NCI-H69 (cell line): ENCODE measurements at regions not wholly inside any gene's neighbourhood (a gene's known extent, or its start where the extent isn't known, plus 50 kb on each side); places are given as distances from the start of the nearest gene placed in this dataset.

Experiments used
- DNase-seq: peaks from one replicate; lab custom pipeline; 2025; lab: John Stamatoyannopoulos, UW

- DNase-seq: no peak
These were observed 339.8 kb downstream of the PRDM2 start for GRCh38 chr1:14039582-14040430.

DNA sequence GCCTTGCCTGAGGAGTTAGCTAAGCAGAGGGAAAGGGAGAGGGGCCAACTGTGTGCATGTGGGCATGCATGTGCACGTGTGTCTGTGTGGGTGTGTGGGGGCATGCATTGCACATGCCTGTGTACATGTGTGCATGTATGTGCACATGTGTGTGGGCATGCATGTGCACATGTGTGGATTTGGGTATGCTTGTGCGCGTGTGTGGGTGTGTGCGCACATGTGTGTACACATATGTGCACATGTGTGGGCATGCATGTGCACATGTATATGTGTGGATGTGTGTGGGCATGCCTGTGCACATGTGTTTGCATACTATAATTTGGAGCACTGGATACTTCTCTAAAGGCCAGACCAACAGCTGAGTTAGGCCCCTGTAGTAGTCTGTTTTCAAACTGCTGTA lies 350.0 kb downstream of the PRDM2 start:
- no peak for DNase-seq

DNA sequence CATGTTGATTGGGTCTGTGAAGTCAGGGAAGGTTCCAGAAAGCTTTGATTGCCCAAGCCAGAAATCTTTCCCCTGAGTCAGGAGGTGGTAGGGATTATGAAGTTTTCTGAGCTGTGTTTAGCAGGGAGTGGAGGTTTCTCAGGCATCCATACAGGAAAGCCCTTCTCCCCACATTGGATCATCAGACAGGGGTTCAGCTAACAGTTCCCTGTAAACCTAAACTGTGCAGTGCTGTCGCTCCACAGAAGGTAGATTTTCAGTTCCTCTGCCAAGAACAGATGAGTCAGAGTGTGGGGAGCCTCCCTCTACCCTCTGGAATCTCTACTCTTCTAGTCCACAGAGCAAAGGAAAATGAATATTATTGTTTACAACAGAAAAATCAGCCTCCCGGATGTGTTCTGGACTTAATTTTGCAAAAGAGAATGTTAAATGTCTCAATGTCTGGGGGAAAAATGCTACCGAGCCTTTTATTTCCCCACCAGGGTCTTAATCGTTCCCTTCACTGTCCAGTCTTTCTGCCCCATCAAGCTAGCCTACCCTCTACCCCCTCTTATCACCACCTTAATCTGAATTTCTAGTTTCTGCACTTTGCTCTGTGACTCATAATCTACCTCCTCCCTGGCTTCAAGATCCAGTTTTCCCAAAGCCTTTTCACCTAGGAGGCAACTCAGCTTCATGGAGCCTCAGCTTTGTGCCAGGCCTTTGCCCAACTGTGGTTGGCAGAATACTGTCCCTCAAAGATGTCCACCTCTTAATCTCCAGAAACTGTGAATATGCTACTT lies 355.6 kb downstream of the PRDM2 start:
- no peak for DNase-seq

GRCh38 chr1:14057640-14058039 lies 357.7 kb downstream of the PRDM2 start:
- DNase-seq: no peak

- no peak for DNase-seq
These were observed 361.2 kb downstream of the PRDM2 start for GRCh38 chr1:14061204-14061603.

- no peak for DNase-seq
These were observed 361.7 kb downstream of the PRDM2 start for GRCh38 chr1:14061722-14062121.

GRCh38 chr1:14062669-14063068 lies 362.7 kb downstream of the PRDM2 start:
- DNase-seq: no peak

DNA sequence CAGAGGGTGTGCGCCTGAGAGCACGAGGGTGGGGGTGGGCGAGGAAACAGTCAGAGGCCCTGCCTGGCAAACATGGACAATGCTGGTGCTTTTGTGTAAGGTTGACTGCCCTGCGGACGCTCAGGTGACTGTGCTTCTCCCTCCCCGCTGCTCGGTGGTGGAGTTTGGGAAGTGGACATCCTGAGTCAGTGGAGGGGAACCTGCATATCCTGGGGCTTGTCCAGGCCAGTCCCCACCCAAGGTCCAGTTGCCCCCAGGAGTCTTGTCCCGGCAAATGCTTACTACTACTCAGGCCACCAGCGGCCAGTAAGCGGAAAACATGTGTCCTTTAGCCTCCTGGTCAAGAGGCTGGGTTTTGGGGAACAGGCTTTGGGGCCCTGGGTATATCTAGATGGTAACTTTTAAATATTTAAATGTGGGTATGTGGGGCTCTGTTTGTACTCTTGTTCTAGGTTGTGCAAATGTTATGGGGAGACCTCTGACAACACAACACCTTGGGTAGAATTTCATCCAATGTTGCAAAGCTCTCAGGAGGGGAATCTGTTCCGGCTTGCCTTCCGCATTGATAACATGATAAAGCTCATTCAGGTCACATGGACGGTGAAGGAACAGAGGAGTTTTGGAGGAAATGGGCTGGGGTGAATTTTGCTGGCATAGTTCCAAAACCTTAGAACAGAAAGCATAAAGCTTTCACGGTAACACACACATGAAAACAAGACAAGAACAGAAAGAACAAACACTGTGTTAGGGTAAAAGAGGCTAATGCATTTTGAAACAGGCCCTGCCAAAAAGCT lies 364.9 kb downstream of the PRDM2 start:
- DNase-seq: no peak

GRCh38 chr1:14065486-14065885 lies 365.5 kb downstream of the PRDM2 start:
- no peak for DNase-seq

DNA sequence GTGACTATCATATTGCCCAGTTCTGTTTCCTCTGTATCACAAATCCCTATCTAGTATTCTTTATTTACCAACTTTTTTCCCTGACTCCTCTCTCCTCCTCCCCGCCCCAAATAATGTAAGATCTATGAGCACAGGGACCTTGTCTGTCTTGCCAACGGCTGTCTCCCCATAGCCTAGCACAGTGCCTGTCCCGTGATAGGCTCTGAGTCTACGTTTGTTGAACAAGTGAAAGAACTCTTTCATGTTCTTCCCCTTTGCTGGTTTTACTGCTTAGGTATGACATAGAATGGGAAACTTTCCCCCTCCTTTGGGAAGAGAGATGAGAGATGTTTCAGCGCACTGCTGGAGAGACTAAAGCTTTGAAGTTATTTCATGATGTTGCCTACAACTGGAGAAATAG lies 367.0 kb downstream of the PRDM2 start:
- no peak for DNase-seq

DNA sequence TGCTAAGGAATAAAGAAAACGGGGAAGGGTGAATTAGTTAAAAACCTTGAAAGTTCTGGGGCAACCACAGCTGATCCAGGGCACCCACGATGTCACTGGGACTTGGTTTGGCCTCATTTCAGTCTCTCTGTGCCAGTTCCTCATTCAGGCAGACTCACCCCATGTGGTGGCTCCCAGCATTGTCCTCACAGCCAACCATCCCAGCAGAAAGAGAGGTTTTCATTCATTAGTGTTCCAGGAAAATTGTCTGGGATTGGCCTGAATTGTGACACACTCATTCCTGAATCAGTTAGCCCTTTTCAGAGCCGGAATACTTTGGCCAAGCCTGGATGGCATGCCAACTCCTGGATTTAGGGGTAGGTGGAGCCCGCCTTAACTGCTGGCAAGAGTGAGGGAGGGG lies 367.7 kb downstream of the PRDM2 start:
- no peak for DNase-seq

DNA sequence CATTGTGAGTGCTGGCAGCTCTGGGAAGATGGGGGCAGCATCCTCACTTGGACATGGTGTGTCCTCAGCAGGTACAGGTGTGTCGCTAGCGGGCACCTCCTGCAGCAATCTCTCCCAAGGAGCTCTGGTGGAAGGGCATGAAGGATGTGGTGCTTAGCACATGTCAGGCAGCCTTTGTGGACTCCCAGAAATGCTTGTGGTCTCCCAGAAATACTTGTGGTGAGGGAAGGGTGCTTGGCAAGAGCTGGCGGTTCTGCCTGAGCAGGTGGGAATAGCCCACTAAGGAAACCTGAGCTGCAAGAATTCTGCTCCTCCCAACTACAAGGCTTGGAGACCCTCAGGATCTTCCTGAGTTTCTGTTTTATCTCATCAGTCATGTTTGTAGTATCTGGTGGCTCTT lies 371.6 kb downstream of the PRDM2 start:
- no peak for DNase-seq

DNA sequence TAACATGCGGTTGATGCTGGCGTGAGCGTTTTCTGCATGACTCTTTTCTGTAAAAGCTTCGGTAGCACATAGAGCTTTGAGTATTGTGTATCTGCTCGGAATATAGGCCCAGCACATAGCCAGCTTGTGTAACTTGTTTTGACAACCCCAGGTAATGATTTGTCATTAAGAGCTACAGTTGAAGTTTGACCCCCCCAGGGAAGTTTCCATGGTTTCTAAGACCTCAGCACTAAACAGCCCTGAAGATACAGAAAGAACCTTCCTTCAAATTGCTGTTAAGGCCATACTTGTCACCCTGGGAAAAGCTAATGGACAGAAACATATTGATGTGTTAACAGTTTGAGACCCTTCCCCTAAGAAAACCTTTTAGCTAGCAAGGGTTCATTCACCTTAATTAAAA lies 380.7 kb downstream of the PRDM2 start:
- no peak for DNase-seq

- DNase-seq: no peak
These were observed 382.3 kb downstream of the PRDM2 start for GRCh38 chr1:14082331-14082730.

GRCh38 chr1:14083277-14083676 lies 383.3 kb downstream of the PRDM2 start:
- DNase-seq: no peak

GRCh38 chr1:14083706-14084105 lies 383.7 kb downstream of the PRDM2 start:
- DNase-seq: no peak

- DNase-seq: no peak
These were observed 390.1 kb downstream of the PRDM2 start for GRCh38 chr1:14090062-14090461.

DNA sequence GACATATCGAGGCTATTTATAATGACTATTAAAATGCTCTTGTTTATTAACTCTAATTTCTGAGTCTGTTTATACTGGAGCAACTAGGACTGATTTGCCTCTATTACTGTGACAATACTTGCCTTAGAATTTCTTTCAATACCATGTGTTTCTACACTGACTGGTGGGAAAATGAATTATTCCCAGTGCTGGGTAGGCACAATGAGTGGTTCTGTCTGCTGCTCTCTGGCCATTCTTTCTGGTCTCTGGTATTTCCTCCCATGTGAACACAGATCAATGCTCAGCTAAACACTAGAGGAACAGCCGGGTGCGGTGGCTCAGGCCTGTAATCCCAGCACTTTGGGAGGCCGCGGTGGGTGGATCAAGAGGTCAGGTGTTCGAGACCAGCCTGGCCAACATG lies 390.5 kb downstream of the PRDM2 start:
- DNase-seq: no peak

DNA sequence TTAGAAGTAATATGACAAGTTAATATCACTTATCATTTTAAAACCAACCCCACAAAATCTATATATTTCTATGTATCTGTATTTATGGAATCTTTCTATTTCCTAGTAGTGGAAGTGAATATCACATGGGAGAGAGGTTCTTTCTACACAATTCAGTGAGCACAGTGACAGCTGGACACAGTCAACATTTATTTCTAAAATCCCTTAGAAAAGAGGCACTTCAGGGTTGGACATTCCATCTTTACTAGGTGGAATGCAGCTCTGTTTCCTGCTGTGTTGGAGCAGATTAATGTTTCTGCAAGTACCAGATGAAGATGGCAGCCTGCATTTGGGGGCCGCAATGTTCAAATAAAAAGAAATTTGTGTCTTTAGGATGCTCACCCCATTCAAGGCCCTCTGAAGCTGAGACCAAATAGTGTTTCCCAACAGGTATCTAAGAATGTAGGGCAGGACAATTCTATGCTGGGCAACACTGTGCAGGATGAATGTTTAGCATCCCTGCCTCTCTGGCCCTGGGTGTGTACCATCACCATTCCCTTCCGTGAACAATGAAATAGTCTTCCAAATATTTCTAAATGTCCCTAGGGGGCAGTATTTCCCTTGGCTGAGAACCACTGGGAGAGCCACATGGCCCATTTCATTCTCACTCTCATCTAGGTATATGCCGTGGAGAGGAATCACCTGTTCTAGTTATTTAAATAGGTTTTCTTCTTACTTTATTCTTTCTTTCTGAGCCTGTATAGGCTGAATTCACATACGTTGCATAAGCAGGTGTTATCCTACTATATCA lies 394.8 kb downstream of the PRDM2 start:
- DNase-seq: peak; percentile 41

- DNase-seq: no peak
These were observed 398.4 kb downstream of the PRDM2 start for GRCh38 chr1:14098294-14098913.

DNA sequence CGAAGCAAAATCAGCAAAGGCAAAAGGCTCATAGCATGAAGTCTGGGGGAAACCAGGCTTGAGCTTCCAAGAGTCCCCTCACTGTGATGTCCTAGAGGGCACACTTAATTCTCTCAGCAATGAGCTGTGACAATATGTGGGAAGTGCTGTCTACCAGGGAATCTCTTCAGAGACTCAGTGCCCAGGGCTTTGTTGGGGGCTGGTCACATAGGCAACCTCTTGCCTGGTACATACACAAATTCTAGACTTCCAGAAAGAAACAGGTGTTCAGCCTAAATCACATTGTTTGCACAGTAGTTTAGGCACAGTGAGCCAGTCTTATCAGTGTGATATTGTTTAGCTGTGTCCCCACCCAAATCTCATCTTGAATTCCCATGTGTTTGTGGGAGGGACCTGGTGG lies 400.5 kb downstream of the PRDM2 start:
- no peak for DNase-seq
